Fibroblast of skin of back (primary cell): ENCODE measurements at regions not wholly inside any gene's neighbourhood (a gene's known extent, or its start where the extent isn't known, plus 50 kb on each side); places are given as distances from the start of the nearest gene placed in this dataset.
"Not testable (repeated sequence)": the region's sequence is repeated elsewhere in the genome, so short reads cannot be mapped to it uniquely, and the experiment has no call there.

Experiments
- DNase-seq: peaks from one replicate; pipeline ENCODE4 v3.0.0-alpha.2; 2013

DNA sequence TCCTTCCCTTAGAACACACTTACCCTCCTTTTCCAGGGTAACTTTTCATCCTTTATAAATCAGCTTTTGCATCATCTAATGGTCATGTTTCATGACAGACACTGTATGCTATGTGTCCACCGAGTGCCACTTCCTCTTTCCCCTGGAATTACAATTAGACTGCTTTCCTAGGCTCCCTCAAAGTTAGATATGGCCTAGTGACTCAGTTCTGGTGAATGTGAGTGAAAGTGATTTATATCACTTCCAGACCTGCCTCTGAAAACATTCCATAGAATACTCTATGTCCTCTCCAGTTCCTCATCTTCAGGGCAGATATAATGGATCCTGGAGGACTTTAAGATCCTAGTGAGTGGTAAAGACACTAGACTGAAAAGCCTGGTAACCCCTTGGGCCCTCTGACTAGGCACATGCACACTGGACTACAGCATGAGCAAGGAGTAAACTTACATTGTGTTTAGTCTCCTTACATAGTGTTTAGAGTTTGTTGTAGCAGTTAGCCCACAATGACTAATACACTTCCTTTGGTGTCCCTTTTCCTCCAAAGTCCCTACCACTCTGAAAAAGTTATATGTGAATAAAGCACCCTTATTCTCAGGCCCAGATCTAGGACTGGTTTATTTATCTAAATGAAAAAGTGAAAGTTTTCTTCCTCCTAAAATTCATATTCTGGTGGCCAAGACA, 59.3 kb downstream of the GPR88 start:
- DNase-seq: peak; percentile 98

DNA sequence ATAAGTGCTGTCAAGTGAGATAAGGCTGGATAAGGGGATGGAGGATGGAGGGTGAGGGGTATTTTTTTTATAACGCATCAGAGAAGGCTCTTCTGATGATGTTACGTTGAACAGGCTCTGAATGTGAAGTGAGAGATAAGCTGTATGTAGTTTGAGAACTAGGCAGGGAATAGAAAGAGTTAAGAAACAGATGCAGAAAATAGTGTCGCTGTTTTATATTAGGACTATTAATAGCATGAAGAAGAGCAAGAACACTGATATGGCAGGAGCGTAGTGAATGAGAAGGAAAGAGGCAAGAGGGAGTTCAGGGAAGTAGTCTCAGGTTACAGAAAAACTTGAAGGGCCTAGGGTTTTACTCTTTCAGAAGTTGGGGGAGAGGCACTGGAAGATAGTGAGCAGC, 59.8 kb downstream of the GPR88 start:
- DNase-seq: no peak

DNA sequence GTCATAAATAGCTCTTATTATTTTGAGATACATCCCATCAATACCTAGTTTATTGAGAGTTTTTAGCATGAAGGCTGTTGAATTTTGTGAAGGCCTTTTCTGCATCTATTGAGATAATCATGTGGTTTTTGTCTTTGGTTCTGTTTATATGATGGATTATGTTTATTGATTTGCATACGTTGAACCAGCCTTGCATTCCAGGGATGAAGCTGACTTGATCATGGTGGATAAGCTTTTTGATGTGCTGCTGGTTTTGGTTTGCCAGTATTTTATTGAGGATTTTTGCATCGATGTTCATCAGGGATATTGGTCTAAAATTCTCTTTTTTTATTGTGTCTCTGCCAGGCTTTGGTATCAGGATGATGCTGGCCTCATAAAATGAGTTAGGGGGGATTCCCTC, 62.4 kb downstream of the GPR88 start:
- DNase-seq: not testable (repeated sequence)

DNA sequence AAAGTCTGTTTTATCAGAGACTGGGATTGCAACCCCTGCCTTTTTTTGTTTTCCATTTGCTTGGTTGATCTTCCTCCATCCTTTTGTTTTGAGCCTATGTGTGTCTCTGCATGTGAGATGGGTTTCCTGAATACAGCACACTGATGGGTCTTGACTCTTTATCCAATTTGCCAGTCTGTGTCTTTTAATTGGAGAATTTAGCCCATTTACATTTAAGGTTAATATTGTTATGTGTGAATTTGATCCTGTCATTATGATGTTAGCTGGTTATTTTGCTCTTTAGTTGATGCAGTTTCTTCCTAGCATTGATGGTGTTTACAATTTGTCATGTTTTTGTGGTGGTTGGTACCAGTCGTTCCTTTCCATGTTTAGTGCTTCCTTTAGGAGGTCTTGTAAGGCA, 64.1 kb downstream of the GPR88 start:
- not testable (repeated sequence) for DNase-seq

DNA sequence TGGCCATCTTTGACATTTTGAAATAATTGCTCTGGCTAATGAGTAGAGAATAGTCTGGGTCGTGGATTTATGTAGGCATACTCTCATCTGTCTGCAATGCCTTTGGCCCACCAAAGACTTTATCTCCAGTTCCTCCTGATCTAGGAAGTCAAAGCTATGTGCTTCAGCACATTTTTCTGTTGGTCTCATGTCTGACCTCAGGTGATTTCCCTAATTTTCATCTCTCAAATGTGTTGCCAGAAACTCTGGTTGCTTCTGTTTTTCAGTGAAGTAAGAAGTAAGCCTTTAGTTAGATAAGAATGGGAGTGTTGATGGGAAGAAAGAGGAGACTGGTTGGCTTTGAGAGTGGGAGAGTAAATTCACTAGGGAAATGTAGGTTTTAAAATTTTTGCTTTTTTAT, 66.4 kb downstream of the GPR88 start:
- DNase-seq: no peak

DNA sequence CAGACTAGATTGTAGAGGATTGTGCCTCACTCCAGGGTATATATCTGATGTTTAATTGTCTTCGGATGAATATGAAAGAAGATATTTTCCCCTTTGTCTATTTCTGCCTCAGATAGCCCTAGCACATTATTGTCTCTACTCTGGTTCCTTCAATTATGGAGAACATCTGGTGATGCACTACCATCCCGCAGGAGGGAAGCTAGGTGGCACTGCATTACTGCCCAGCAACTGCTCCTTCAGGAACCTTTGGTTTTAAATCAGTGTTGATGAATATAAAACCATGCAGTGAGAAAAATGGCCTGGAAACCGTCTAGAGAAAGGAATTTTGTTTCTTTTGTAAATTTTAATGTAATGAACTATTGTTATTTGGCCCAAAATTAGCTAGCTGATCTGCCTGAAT, 68.5 kb downstream of the GPR88 start:
- peak; percentile 69 for DNase-seq

DNA sequence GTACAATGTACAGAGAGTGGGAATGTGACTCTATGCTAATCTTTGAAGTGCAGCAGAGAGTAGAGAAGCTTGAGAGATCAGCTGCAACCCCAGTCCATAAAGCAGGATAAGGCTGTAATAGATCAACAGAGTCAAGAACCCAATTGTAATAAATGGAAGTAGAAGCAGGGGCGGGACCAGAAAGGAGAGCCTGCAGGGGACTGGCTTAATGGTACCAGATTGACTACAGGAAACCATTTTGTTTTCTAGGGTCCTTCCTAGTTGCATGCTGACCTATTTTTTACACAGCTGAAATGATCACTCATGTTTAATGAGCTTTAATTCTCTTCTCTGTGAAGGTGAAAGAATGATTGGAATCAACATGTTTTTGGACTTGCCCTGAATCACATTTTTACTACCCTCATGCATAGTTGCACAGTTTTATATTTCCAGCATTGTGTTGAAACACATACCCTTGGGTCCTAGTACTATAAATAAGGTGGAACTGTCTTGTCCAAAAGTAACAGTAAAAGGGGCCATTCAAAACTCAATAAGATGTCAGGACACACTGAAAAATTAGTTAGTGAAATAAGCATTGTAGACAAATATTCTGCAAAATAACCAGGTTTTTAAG, 69.8 kb downstream of the GPR88 start:
- no peak for DNase-seq

DNA sequence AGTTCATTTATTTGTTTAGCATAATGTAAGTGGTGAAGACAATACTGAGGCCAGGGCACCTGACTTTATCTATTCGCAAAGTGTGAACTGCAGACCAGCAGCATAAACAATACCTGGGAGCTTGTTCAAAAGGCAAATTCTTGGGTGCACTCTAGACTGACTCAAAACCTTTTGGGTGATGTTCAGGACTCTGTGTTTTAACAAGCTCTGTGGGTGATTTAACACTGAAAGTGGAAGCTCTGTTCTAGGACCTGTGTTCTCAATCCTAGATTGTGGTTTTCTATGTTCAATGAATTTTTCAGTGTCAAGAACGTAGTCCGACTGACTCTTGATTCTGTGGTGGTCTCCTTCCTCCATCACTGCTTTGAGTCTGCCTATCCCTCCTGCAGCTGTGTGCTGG, 71.9 kb downstream of the GPR88 start:
- no peak for DNase-seq

DNA sequence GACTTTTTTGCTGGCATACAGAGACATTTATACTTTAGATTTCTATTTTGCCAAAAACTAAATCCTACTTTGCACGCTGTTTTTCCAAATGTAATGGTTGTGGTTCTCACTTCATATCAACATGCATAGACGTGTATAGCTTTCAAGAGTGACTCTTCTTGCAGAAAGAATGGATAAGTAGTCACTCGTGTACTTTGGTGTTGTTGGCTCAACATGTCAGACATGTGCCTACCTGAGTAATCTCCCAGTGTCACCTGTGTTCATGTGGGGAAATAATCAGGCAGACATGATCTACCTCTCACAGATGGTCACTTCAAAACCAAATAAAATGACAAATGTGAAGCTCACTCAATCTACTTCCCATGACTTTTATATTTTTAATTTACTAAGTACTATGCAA, 73.1 kb downstream of the GPR88 start:
- no peak for DNase-seq

DNA sequence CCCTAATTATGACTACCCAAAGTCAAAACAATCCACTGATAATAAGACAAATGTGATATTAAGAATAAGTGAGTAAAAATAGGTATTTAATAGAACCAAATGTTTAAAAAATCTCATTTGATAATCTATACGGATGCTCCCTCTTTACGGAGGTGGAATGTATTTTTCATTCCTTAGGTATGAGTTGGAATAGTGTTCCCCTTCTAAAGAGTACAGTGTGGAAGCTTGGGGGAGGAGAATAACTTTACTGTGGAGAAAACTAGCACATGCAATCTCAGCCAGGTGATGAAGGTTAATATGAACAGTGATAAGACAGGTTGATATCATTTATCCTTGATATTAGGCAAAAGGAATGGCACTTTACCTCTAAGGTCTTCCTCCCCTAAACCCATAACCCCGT, 74.6 kb downstream of the GPR88 start:
- DNase-seq: peak; percentile 35

DNA sequence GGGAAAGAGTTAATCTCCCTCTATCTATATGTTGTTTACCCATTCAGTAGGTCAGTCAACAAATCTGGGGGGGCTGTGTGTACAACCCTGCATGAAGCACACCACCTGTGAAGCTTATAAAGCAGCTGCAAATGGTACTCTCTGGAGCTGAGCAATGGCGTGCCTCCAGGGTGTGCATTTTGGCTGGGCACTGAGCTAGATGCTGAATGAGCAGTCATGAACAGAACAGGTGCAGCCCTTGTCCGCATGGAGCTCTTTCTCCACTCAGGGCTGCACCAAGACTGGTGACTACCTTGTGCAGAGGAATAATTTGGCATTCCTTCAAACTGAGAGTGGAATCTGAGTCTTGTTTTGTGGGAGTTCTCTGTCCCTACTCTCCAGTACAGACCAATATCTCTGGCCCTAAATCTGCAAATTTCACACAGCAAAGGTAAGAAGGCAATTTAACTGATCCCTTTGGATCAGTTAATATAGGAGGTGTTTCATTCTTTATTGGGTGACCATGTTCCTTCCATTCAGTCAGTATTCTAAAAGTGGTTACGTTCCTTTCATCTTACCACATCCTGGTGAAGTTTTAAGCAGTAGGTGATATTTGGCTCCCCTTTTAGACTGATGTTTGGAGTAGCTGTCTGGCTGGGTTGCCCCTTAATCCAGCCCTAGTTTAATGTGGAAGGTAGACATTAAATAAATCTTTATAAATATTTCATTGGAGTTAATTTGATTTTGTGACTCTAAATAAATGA, 76.0 kb downstream of the GPR88 start:
- DNase-seq: no peak

DNA sequence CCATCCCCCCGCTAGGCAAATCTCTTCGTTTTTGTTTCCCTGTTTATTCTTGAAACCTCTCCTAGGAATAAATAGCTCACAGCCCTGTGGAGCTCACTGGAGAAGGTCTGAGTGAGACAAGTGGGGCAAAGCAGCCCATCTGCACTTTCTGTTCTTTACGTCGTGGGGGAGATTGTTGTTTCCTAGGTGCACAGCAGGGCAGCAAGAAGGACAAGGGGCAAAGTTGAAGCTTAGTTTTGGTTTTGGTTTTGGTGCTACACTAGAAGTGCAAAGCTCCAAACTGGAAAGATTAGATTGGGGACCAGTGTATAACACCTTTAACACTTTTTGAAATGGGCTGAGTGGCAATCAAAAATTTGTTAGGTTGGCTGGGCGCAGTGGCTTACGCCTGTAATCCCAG, 76.6 kb downstream of the GPR88 start:
- no peak for DNase-seq

DNA sequence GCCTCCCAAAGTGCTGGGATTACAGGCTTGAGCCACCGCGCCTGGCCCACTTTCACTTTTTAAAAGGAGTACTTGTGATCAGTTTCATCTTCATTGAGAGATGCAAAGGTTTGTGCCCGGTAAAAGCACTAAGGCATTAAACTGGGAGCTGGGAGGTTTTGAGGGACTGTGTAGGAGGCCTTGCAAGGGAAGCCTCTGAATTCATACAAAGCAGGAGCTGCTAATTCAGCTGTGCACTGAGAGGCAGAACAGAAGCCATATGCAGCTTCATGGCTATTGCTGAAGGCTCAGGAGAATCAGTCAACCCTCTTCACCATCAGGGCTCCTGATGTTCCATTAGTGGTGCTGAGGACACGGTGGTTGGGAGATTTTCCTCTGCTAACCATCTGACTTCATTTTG, 77.7 kb downstream of the GPR88 start:
- no peak for DNase-seq

DNA sequence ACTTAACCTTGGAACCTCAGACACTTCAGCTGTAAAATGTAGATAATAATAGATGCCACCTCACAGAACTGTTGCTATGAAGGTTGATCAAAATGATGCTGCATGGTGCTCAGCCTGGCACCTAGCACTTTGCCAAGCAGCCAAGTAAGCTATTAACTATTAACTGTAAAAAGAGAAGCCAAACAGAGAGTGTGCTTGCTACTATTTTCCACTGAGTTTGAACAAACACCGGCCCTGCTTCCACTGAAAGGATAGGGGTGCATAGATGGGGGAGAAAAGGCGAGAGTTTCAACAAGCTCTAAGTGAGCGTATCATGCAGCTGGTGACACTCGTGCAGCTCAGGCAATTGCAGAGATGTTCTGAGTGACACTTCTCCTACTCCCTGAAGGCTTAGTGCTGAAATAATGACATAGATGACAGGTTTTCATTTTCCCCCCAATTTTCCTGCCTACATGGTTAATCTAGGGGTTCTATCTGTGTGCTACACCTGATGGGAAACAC, 78.2 kb downstream of the GPR88 start:
- no peak for DNase-seq

DNA sequence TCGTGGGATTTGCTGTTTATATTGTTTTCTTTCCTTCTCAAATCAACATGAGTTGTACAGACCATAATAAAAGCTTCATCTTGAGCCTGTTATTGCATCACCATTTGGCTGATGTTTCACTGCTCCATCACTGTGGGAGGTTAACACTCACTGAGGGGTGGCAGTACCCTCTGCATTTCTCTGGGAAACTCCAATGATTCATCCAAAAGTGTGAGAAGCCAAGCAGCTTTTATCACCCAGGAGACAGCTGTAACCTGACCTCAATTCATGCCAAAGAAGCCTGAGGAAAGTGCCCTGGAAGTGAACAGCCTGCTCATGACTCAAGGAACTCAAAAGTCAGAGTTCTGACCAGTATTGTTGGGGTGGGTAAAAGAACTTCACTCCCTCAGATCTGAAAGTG, 84.1 kb downstream of the GPR88 start:
- peak; percentile 99 for DNase-seq

DNA sequence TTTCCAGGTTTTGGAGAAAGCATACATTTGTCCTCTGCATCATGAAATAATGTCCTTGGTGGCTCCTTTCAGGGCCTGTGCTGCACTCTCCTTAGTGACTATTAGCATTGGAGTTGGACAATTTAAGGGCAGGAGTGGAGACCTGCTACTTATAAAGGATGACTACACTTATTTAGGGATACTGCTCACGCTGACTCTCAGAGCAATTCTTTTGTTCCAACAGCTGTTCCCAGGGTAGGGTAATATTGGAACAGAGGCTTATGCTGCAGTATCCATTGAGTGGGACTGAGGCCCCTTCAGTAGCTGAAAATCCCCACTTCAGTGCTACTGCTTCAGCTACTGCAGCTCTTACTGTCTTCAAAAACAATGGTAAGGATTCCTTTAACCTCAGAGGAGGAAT, 84.6 kb downstream of the GPR88 start:
- DNase-seq: no peak

DNA sequence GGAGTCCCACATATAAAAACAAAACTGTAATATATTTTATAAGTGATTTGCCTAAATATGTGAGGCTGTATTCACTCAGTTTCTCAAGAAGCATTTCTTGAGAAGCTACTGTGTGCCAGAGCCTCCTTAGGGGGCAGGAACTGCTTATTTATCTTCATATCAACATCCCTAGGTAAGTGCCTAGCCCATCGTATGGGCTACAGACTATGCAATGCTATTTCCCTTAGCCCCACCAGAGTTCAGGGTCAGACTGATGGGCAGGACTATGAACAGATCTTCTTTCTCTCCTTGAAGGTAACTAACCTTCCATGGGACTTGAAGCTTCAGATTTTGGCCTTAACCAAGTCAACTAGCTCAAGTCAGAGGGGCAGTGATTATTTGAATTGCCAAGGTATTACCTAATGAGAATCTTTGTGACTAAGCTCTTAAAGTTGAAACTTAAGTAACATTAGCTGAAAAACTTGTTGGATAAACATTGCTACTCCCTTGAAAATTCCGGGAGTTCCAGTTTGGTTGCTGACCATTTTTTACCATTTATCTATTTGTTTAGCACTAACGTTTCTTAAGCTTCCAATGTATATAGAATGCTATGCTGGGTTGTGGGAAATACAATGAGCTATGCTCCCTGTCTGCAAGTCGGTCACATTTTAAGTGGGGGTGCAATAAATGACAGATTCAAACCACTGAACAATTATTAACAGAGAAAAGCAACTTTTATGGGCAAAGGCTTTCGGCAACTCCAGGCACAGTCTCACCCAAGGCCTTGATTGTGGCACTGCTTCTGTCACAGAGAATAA, 85.2 kb downstream of the GPR88 start:
- DNase-seq: peak; percentile 94

DNA sequence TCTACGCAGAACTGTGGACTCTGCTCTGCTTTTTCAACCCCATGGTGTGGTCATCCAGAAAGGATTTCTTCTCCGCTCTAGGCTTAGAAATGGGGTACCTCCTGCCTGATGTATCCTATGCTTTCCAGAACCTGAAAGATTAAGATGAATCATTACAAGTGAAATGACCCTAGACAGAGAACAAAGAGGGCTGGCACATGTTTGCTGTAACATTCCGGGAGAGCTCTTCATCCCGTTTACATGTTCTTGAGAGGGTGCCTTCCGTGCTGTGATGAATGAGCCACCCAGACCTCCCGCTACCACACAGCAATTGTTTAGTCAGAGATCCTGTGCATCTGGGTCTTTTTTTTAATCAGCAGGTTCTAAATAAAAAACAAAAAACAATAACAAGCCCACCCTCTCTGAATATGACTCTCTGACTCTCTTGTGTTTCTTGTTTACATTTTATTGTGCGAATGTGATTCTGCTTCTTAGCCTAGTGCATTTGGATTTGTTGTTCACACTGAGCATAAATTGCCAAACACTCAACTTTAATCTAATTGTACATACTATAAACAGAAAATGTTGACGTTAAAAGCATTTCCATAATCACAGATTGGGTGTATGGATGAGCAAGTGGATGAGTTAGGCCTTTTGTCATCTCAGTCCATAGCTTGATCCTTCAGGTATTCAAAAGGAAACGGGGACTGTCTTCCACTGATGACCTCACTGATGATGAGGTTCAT, 87.1 kb downstream of the GPR88 start:
- DNase-seq: peak; percentile 72

DNA sequence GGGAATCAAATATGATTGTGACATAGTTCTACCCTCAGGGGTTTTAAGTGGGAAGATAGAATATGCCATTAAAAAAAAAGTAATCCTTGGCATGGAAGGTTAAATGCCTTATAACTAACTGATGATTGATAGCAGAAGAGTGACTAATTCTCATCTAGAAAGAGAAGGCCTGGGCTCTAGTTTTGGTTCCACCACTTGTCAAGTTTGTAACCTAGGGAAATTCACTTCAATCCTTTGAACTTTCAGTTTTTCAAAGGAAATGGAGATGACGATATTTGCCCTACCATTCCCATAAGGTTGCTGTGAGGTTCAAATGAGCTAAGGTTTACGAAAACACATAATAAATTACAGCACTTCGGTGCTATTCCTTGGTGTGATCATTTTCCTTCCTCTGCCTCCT, 88.5 kb downstream of the GPR88 start:
- DNase-seq: no peak

DNA sequence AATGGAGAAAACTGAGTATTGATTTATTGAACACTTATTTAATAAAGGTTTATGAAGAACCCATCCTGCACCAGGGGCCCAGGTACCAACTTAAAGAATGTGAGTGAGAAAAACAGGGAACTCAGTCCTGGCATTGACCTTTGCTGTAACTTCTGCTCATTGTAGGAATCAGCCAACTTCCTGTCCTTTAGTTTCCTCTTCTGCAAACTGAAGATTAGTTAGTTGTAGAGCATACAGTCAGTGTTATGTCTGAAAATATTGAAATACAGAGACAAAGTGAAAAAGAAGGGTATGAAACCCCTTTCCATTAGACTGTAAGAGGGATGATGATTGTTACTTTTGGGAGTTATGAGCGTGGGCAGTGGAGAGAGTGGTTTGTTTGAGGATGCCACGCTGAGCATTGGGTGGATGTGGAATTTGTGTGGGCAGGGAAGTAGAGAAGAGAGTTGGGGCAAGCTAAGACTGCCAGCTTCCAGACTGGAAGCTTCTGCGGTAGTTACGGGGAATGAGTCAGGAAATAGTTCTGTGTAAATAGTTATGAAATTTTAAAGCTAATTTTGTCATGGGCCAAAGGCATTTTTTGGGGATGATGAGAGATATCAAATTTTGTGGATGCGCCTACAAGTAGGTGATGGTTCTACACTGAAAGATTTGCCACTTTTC, 89.2 kb downstream of the GPR88 start:
- DNase-seq: peak; percentile 89

DNA sequence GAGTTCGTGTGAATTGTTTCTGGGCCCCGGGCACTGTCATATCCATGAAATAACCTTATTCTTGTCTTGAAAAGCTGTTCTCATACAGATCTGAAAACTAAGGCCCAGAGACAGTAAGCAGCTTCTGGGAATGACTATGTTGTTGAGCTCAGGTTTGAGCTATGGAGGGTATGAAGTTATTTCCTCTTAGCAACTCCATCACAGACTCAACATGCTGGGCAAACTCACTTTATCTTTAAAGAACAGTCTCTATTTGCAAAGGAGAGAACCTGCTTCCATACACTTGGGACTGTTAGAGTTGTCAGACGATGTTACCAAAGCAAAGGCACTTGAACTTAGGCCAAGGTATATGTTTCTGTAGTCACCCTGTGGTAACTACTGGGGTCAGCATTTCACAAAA, 90.0 kb downstream of the GPR88 start:
- peak; percentile 72 for DNase-seq

DNA sequence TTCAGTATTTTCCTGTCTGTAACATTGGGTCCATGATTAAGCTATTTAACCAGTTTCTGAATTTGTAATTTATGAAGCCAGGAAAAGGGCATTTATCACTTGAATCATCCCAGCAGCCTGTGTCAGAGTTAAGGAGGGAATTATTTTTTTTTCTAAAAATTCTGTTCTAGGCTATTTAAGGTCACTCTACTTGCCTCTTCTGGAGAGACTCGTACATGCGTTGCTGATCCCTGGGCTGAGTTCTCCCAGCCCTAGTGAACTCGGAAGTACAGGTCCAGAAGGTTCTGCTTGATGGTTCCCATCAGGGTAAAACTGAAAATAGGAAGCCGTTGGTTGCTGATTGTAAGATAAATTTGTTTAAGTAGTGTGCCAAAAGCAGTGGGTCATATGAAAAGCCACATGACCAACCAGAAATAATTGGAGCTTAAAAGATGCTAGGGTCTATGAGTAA, 90.7 kb downstream of the GPR88 start:
- peak; percentile 40 for DNase-seq
